Ascending aorta (tissue), 2 donors: ENCODE measurements at regions not wholly inside any gene's neighbourhood (a gene's known extent, or its start where the extent isn't known, plus 50 kb on each side); places are given as distances from the start of the nearest gene placed in this dataset.
"Not testable (repeated sequence)": the region's sequence is repeated elsewhere in the genome, so short reads cannot be mapped to it uniquely, and the experiment has no call there.

ENCODE experiments used
- DNase-seq, 2 donors: peaks; one replicate each; pipeline ENCODE4 v3.0.0-alpha.2; 2019; ENCODE audit warnings: low spot score in 2 of 2
- H3K27ac ChIP-seq, 2 donors: fragments of 200-600 bp; sonication (generic); one replicate each; pipeline ENCODE4 v1.5.1; 2016 to 2017; ENCODE audit warnings: mild to moderate bottlenecking in 1 of 2
- H3K27me3 ChIP-seq: fragments of 200-600 bp; sonication (generic); one replicate; pipeline ENCODE4 v1.5.1; 2017
- H3K36me3 ChIP-seq, 2 donors: fragments of 200-600 bp; sonication (generic); one replicate each; pipeline ENCODE4 v1.5.1; 2016
- H3K4me1 ChIP-seq, 2 donors: fragments of 200-600 bp; sonication (generic); one replicate each; pipeline ENCODE4 v1.5.1; 2016 to 2017; ENCODE audit warnings: mild to moderate bottlenecking in 1 of 2
- H3K4me3 ChIP-seq, 2 donors: fragments of 200-600 bp; sonication (generic); one replicate each; pipeline ENCODE4 v1.5.1; 2016 to 2017; ENCODE audit warnings: mild to moderate bottlenecking in 1 of 2
- H3K9me3 ChIP-seq, 2 donors: fragments of 200-600 bp; sonication (generic); one replicate each; pipeline ENCODE4 v1.5.1; 2016
- CTCF ChIP-seq, 3 experiments: fragments of 200-600 bp in 2 of 3; fragments of 450-650 bp in 1 of 3; sonication (generic) in 2 of 3; IDR thresholded peaks; one replicate each; pipeline ENCODE4 v1.5.1; 2016 to 2019; ENCODE audit warnings: antibody characterized with exemption in 3 of 3, mild to moderate bottlenecking in 1 of 3, moderate library complexity in 1 of 3
- intact Hi-C: fragments of 100-400 bp; cut with DNase I; formaldehyde crosslinking; loops from one replicate; pipeline ENCODE4 v1.15.1; 2023

GRCh38 chr10:106355450-106355849 is 809.1 kb downstream of the SORCS1 start:
- no peak overlapping the region for H3K27ac ChIP-seq
- H3K9me3 ChIP-seq = no peaks in the 10 kb centered on the region
- intact Hi-C loops = no loop called here
- no peak overlapping the region for H3K4me3 ChIP-seq
- H3K4me1 ChIP-seq = no peaks in the 10 kb centered on the region
- no peaks in the 10 kb centered on the region for H3K36me3 ChIP-seq
- no peak for TF ChIP-seq CTCF (IDR thresholded peaks at IDR 0.05)
- DNase-seq = no peak
- no peaks in the 10 kb centered on the region for H3K27me3 ChIP-seq

GRCh38 chr10:106348933-106349332 is 815.6 kb downstream of the SORCS1 start:
- Histone ChIP-seq H3K36me3 (no peaks in the 10 kb centered on the region), H3K4me1 (no peaks in the 10 kb centered on the region), H3K27ac (no peak overlapping the region), H3K27me3 (no peaks in the 10 kb centered on the region), H3K4me3 (no peak overlapping the region), H3K9me3 (no peaks in the 10 kb centered on the region)
- no peak for TF ChIP-seq CTCF (IDR thresholded peaks at IDR 0.05)
- DNase-seq = no peak
- intact Hi-C loops = no loop called here

GRCh38 chr10:106347547-106347946 is 817.0 kb downstream of the SORCS1 start:
- Histone ChIP-seq H3K9me3 (no peaks in the 10 kb centered on the region), H3K4me3 (no peak overlapping the region), H3K36me3 (no peaks in the 10 kb centered on the region), H3K27me3 (no peaks in the 10 kb centered on the region), H3K4me1 (no peaks in the 10 kb centered on the region), H3K27ac (no peak overlapping the region)
- intact Hi-C loops = no loop called here
- TF ChIP-seq CTCF (IDR thresholded peaks at IDR 0.05) = no peak
- DNase-seq = no peak

GRCh38 chr10:106343539-106343938 is 821.0 kb downstream of the SORCS1 start:
- H3K27ac ChIP-seq, intact Hi-C loops, H3K27me3 ChIP-seq, H3K9me3 ChIP-seq, H3K4me1 ChIP-seq, DNase-seq, H3K4me3 ChIP-seq, H3K36me3 ChIP-seq: not testable (repeated sequence)

- Histone ChIP-seq H3K4me1 (no peaks in the 10 kb centered on the region), H3K4me3 (no peak overlapping the region), H3K9me3 (no peaks in the 10 kb centered on the region), H3K27ac (no peak overlapping the region), H3K27me3 (no peaks in the 10 kb centered on the region), H3K36me3 (no peaks in the 10 kb centered on the region)
- no peak for DNase-seq
- TF ChIP-seq CTCF (IDR thresholded peaks at IDR 0.05) = no peak
- intact Hi-C loops = no loop called here
Measured at GRCh38 chr10:106341356-106341755, 823.1 kb downstream of the SORCS1 start.

GRCh38 chr10:106338486-106338885 is 826.0 kb downstream of the SORCS1 start:
- no peak overlapping the region for H3K4me3 ChIP-seq
- no peaks in the 10 kb centered on the region for H3K27me3 ChIP-seq
- no peak overlapping the region for H3K27ac ChIP-seq
- H3K9me3 ChIP-seq = no peaks in the 10 kb centered on the region
- H3K36me3 ChIP-seq = no peaks in the 10 kb centered on the region
- H3K4me1 ChIP-seq = no peaks in the 10 kb centered on the region
- no peak for TF ChIP-seq CTCF (IDR thresholded peaks at IDR 0.05)
- DNase-seq = no peak
- intact Hi-C loops = no loop called here
